ENCODE measurements at regions not wholly inside any gene's neighbourhood (a gene's known extent, or its start where the extent isn't known, plus 50 kb on each side); places are given as distances from the start of the nearest gene placed in this dataset.

DNA sequence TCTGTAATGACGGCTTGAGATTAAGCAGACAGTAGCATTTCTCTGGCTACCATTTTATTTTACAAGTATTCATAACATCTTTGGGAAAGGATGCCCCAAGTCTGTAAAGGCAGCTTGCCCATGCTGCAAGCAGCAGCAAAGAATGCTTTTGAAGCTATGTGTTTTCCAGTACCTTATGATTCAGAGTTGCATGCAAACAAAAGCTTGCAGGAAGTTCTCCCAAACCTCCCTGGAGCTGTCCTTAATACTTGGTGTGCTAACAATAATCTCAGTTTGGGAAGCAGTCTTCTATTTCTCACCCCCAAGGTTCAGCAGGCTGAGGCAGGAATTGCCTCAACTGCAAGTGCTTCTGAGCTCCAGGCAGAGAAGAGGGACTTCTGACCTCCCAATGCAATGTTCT is 60.8 kb downstream of the CCNA1 start:
- Histone ChIP-seq H3K27ac (no peak overlapping the region), H3K36me3 (no peaks in the 10 kb centered on the region)
- TF ChIP-seq Cebpa-rat (IDR thresholded peaks at IDR 0.05), result no peak

DNA sequence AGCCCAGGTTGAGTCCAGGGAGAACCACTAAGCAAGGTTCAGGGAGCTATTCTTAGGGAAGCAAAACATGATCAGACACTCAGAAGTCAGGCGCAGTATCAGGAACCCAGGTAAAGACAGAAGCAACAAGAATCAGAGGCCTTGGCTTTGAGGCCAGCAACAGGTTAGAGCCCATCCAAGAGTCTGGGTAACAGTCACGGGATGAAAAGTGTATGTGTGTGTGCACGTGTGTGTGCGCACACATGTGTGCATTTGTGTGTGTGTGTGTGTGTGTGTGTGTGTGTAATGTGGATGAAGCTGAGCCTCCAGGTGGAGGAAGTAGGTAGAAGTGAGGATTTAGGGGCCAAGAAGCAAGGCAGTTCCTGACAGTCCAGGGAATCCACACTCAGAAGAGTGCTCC is 63.1 kb downstream of the CCNA1 start:
- Histone ChIP-seq H3K36me3 (no peaks in the 10 kb centered on the region), H3K27me3 (no peaks in the 10 kb centered on the region), H3K4me2 (no peak overlapping the region), H3K27ac (no peak overlapping the region), H4K20me1 (no peaks in the 10 kb centered on the region), H3K4me3 (no peak overlapping the region), H3K9ac (no peak overlapping the region), H3K4me1 (no peaks in the 10 kb centered on the region), H3K9me3 (no peaks in the 10 kb centered on the region)
- TF ChIP-seq Cebpa-rat (IDR thresholded peaks at IDR 0.05), result no peak

More for the DNA sequence above, 60.8 kb downstream of the CCNA1 start:
- no peaks in the 10 kb centered on the region for H4K20me1 ChIP-seq
- H3K4me1 ChIP-seq, result no peaks in the 10 kb centered on the region
- no peak overlapping the region for H3K4me3 ChIP-seq
- H3K27me3 ChIP-seq, result no peaks in the 10 kb centered on the region
- H3K4me2 ChIP-seq, result no peak overlapping the region
- H3K9ac ChIP-seq, result no peak overlapping the region
- no peaks in the 10 kb centered on the region for H3K9me3 ChIP-seq

DNA sequence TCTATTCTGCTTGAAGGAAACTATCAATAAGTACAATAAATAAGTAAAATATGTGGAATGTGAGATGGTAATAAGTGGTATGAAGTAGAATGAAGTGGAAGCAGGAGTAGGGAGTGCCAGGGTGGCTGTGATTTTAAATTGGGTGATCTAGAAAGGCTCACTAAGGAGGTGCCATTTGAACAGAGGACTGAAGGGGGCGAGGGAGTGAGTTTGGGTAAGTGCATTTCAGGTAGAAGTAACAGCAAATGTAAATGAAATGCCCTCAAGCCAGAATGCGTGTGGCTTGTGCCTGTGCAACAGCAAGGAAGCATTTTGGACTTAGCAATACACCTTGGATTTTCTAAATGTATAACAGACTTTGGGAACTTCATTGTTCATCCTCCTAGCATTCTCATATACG is 77.1 kb downstream of the CCNA1 start:
- Histone ChIP-seq H3K4me1 (peaks cover 26% of the 10 kb centered on the region), H3K4me3 (no peak overlapping the region), H3K9ac (no peak overlapping the region), H3K27ac (no peak overlapping the region), H3K4me2 (no peak overlapping the region), H4K20me1 (no peaks in the 10 kb centered on the region), H3K27me3 (no peaks in the 10 kb centered on the region), H3K36me3 (no peaks in the 10 kb centered on the region), H3K9me3 (peaks cover 4% of the 10 kb centered on the region)
- no peak for TF ChIP-seq Cebpa-rat (IDR thresholded peaks at IDR 0.05)

DNA sequence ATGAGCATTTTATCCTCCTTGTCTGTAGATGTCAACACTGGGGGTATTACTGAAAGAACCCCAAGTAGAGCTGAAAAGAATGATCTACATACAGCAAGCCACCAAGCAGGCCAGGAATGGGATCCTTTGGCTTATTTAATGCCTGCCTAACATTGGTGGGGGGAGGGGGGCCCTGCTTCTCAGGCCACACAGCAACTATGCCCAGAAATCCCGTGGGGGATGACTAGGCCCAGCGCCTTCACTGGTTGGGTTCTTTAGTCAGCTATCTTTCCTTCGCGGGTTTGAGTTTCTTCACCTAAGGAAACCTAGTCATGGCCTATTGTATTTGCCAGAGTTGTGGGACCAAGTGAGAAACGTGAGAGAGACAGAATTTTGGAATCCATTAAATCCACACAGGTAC is 80.5 kb downstream of the CCNA1 start:
- Histone ChIP-seq H3K9ac (no peak overlapping the region), H4K20me1 (no peaks in the 10 kb centered on the region), H3K4me3 (no peak overlapping the region), H3K9me3 (no peaks in the 10 kb centered on the region), H3K4me2 (peak overlapping the region; percentile 58), H3K27me3 (no peaks in the 10 kb centered on the region), H3K27ac (peak overlapping the region; percentile 62), H3K36me3 (no peaks in the 10 kb centered on the region), H3K4me1 (peaks cover 45% of the 10 kb centered on the region)
- TF ChIP-seq Cebpa-rat (IDR thresholded peaks at IDR 0.05), result no peak

DNA sequence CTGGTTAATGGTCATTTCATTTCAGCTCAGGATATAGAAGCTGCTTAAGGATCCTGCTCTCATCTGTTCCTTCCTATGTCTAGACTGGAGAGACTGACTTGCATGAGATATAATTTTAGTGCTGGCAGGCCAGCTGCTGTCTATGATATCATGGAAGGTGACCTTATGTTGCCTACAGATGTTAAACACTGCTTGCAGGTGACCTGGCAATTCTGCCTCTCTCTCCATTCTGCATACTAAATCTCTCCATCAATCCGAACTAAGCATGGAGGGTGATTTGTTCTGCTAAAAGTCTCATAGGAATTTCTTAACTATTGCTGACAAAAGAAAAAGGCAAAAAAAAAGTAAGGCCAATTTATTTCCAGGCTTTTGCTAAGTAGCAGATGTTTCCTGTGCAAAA is 81.0 kb downstream of the CCNA1 start:
- Histone ChIP-seq H3K4me2 (peak overlapping the region; percentile 58), H3K27ac (peak overlapping the region; percentile 62; the same call in 1 of the 2 replicates), H3K9me3 (no peaks in the 10 kb centered on the region), H3K36me3 (no peaks in the 10 kb centered on the region), H3K27me3 (no peaks in the 10 kb centered on the region), H3K9ac (no peak overlapping the region), H3K4me1 (peaks cover 45% of the 10 kb centered on the region), H3K4me3 (no peak overlapping the region), H4K20me1 (no peaks in the 10 kb centered on the region)
- no peak for TF ChIP-seq Cebpa-rat (IDR thresholded peaks at IDR 0.05)

DNA sequence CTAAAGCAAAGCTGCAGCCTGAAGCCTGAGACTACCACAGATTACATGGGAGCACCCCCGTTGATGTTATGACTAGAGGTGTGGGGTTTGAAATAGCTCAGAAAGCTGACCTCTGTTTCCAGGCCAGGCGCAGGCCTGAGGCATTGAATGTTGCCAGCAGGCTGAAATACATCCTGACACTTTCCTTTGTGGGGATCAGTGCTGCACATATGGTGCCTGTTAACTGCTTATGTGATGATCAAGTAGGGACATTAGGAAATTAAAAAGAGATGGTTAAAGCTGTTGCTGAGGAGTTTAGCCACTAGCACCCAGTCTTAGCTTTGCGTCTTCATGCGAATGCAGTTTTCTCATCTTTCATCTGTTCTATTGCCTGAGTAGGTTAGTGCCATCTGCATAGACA is 83.2 kb downstream of the CCNA1 start:
- Histone ChIP-seq H4K20me1 (no peaks in the 10 kb centered on the region), H3K9ac (no peak overlapping the region), H3K4me2 (peak overlapping the region; percentile 58; the same call in 1 of the 2 replicates), H3K27ac (no peak overlapping the region), H3K9me3 (no peaks in the 10 kb centered on the region), H3K4me3 (no peak overlapping the region), H3K4me1 (peaks cover 45% of the 10 kb centered on the region), H3K27me3 (no peaks in the 10 kb centered on the region), H3K36me3 (no peaks in the 10 kb centered on the region)
- TF ChIP-seq Cebpa-rat (IDR thresholded peaks at IDR 0.05), result no peak

DNA sequence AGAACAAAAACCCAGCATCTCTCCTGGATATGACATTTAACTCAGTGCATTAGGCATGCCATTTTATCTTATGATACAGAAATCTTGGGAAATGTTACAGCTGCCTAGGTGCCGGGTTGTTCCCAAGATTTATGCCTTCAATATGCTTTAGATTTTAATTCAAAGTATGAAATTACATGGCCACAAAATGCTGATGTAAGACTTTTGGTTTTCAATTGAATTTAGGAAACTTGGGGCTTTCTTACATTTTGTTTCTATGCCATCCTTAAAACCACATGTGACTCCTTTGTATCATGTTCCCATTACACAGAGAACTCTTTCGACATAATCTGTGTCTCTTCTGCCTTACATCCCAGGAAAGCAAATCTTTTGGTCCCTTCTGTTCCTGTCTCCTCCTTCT is 83.9 kb downstream of the CCNA1 start:
- H3K4me3 ChIP-seq, result no peak overlapping the region
- no peaks in the 10 kb centered on the region for H3K27me3 ChIP-seq
- no peaks in the 10 kb centered on the region for H4K20me1 ChIP-seq
- peak overlapping the region; percentile 58; the same call in 1 of the 2 replicates for H3K4me2 ChIP-seq
- H3K4me1 ChIP-seq, result peaks cover 45% of the 10 kb centered on the region
- H3K36me3 ChIP-seq, result no peaks in the 10 kb centered on the region
- no peak overlapping the region for H3K9ac ChIP-seq
- no peak for TF ChIP-seq Cebpa-rat (IDR thresholded peaks at IDR 0.05)
- no peak overlapping the region for H3K27ac ChIP-seq
- H3K9me3 ChIP-seq, result no peaks in the 10 kb centered on the region

DNA sequence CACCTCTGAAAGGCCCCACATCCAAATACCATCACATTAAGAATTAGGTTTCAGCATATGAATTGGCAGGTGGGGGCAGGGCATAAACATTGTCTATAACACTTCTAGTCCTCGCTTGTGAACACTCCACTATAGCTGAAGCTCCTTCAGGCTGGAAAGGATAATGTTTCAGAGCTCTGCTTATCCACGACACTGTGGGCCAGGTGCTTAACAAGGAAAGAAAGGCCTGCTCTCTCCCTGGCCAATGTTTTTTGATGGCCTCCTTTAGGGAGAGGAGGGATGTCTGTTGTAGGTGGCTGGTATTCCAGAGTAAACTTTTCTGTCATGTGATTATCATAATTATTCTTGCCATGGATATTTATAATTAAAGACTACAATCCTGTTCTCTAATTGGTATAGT is 86.4 kb downstream of the CCNA1 start:
- no peak for TF ChIP-seq Cebpa-rat (IDR thresholded peaks at IDR 0.05)
- Histone ChIP-seq H3K27me3 (no peaks in the 10 kb centered on the region), H3K9me3 (no peaks in the 10 kb centered on the region; the same call in 1 of the 2 replicates), H3K4me1 (peaks cover 26% of the 10 kb centered on the region), H4K20me1 (no peaks in the 10 kb centered on the region), H3K4me3 (no peak overlapping the region), H3K4me2 (no peak overlapping the region), H3K36me3 (no peaks in the 10 kb centered on the region), H3K27ac (no peak overlapping the region), H3K9ac (no peak overlapping the region)

DNA sequence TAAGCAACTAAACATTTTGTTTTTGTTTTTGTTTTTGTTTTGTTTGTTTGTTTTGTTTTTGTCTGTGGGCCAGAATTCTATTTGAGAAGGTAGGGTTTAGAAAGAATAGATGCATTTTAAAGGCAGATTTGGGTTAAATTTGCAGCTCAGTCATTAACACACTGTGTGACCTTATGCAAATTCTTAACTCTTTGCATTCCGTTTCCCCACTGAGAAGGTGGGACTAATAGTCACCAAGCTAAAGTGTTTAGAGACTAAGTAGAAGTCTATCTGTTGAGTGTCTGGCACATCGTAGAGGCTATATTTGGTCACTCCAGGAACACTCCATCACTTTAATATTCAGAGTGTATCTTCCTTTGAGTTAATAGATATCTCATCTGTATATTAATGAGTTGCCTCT is 87.1 kb downstream of the CCNA1 start:
- H3K36me3 ChIP-seq, result no peaks in the 10 kb centered on the region

DNA sequence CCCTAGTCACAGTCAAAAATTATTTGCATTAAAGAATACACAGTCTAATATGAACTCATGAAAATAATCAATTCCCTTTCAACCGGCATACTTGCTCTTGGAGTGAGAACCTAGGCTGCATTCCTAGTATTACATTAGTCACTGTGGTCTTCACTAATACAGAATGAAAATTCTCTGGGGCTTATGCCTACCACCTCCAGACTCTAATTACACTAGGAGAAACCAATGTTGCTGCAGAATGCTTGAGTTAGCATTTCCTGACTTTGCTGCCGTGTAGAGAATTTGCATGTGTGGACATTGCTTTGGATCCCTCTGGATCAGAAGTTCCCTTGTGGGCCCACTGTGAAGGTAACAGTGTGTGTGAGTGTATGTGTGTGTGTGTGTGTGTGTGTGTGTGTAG is 87.8 kb downstream of the CCNA1 start:
- H3K27ac ChIP-seq, result no peak overlapping the region
- no peak for TF ChIP-seq Cebpa-rat (IDR thresholded peaks at IDR 0.05)
- no peak overlapping the region for H3K9ac ChIP-seq

More for the DNA sequence above, 87.1 kb downstream of the CCNA1 start:
- no peaks in the 10 kb centered on the region; the same call in 1 of the 2 replicates for H3K9me3 ChIP-seq
- no peak overlapping the region for H3K4me3 ChIP-seq
- H3K27ac ChIP-seq, result no peak overlapping the region
- H3K9ac ChIP-seq, result no peak overlapping the region
- H3K4me2 ChIP-seq, result no peak overlapping the region
- TF ChIP-seq Cebpa-rat (IDR thresholded peaks at IDR 0.05), result no peak
- peaks cover 18% of the 10 kb centered on the region for H3K4me1 ChIP-seq
- H4K20me1 ChIP-seq, result no peaks in the 10 kb centered on the region
- no peaks in the 10 kb centered on the region for H3K27me3 ChIP-seq

DNA sequence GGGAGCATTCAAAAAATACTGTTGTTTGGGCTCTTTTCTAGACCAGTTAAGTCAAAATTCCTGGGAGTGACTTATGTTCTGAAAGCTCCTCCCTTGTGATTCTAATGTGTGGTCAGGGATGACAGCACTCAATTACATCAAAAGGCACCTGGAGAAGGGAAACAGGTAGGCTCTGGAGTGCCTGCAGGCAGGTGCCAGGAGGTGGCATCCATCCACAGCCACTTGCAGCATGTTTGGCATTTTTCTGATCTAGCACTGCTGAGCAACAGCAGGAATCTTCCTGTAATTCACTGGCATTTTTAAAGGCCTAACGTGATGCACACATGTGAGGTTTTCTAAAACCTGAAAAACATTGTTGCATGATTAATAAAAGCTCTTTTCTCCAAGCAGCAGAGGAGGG is 94.6 kb downstream of the CCNA1 start:
- no peak for TF ChIP-seq Cebpa-rat (IDR thresholded peaks at IDR 0.05)
- no peaks in the 10 kb centered on the region for H3K36me3 ChIP-seq
- H3K4me3 ChIP-seq, result no peak overlapping the region

More for the DNA sequence above, 87.8 kb downstream of the CCNA1 start:
- H3K36me3 ChIP-seq, result no peaks in the 10 kb centered on the region
- H3K4me2 ChIP-seq, result no peak overlapping the region
- H3K9me3 ChIP-seq, result no peaks in the 10 kb centered on the region; the same call in 1 of the 2 replicates
- H3K27me3 ChIP-seq, result no peaks in the 10 kb centered on the region
- peaks cover 12% of the 10 kb centered on the region; the same call in 1 of the 2 replicates for H3K4me1 ChIP-seq
- no peak overlapping the region for H3K4me3 ChIP-seq
- no peaks in the 10 kb centered on the region for H4K20me1 ChIP-seq

More for the DNA sequence above, 94.6 kb downstream of the CCNA1 start:
- Histone ChIP-seq H3K27me3 (no peaks in the 10 kb centered on the region), H3K27ac (no peak overlapping the region), H4K20me1 (no peaks in the 10 kb centered on the region), H3K4me2 (no peak overlapping the region), H3K9ac (no peak overlapping the region), H3K9me3 (peaks cover 16% of the 10 kb centered on the region), H3K4me1 (peaks cover 5% of the 10 kb centered on the region)

All from BLaER1 (cell line).